IPS-18a (cell line): ENCODE measurements at regions not wholly inside any gene's neighbourhood (a gene's known extent, or its start where the extent isn't known, plus 50 kb on each side); places are given as distances from the start of the nearest gene placed in this dataset.

ENCODE experiments used
- H3K27ac ChIP-seq: one replicate; pipeline ENCODE4 v1.5.1; 2013; ENCODE audit warnings: low read length
- H3K27me3 ChIP-seq: one replicate; pipeline ENCODE4 v1.6.1; 2013; ENCODE audit warnings: mild to moderate bottlenecking, low read length; ENCODE audit not compliant: control insufficient read depth, insufficient read depth
- H3K36me3 ChIP-seq: one replicate; pipeline ENCODE4 v1.6.1; 2013; ENCODE audit warnings: low read depth, low read length; ENCODE audit not compliant: control insufficient read depth
- H3K4me1 ChIP-seq: one replicate; pipeline ENCODE4 v1.6.1; 2013; ENCODE audit warnings: low read depth, low read length; ENCODE audit not compliant: control insufficient read depth
- H3K4me3 ChIP-seq: one replicate; pipeline ENCODE4 v1.5.1; 2013; ENCODE audit warnings: low read length
- H3K9ac ChIP-seq: one replicate; pipeline ENCODE4 v1.6.1; 2013; ENCODE audit warnings: mild to moderate bottlenecking, low read length, moderate library complexity
- H3K9me3 ChIP-seq: one replicate; pipeline ENCODE4 v1.6.1; 2013; ENCODE audit warnings: low read depth, low read length; ENCODE audit not compliant: control insufficient read depth

GRCh38 chr9:71233646-71234045 lies 112.2 kb upstream of the TRPM3 start:
- H3K9ac ChIP-seq = no peak overlapping the region
- no peaks in the 10 kb centered on the region for H3K27me3 ChIP-seq
- H3K4me3 ChIP-seq = no peak overlapping the region
- H3K4me1 ChIP-seq = no peaks in the 10 kb centered on the region
- no peaks in the 10 kb centered on the region for H3K9me3 ChIP-seq
- H3K27ac ChIP-seq = no peak overlapping the region
- H3K36me3 ChIP-seq = no peaks in the 10 kb centered on the region

- Histone ChIP-seq H3K9ac (no peak overlapping the region), H3K9me3 (no peaks in the 10 kb centered on the region), H3K4me1 (peaks cover 2% of the 10 kb centered on the region), H3K27ac (no peak overlapping the region), H3K27me3 (no peaks in the 10 kb centered on the region), H3K4me3 (no peak overlapping the region), H3K36me3 (no peaks in the 10 kb centered on the region)
Observed at GRCh38 chr9:71223953-71224538, 102.6 kb upstream of the TRPM3 start.

- Histone ChIP-seq H3K27ac (no peak overlapping the region), H3K9ac (no peak overlapping the region), H3K4me3 (no peak overlapping the region), H3K36me3 (no peaks in the 10 kb centered on the region), H3K27me3 (no peaks in the 10 kb centered on the region), H3K9me3 (no peaks in the 10 kb centered on the region), H3K4me1 (peaks cover 7% of the 10 kb centered on the region)
Observed at GRCh38 chr9:71218774-71219173, 97.4 kb upstream of the TRPM3 start.

- Histone ChIP-seq H3K27ac (no peak overlapping the region), H3K36me3 (no peaks in the 10 kb centered on the region), H3K4me3 (no peak overlapping the region), H3K9me3 (no peaks in the 10 kb centered on the region), H3K27me3 (no peaks in the 10 kb centered on the region), H3K4me1 (peaks cover 1% of the 10 kb centered on the region), H3K9ac (no peak overlapping the region)
Observed at GRCh38 chr9:71213633-71214032, 92.2 kb upstream of the TRPM3 start.

GRCh38 chr9:71210326-71210725 lies 88.9 kb upstream of the TRPM3 start:
- Histone ChIP-seq H3K27ac (no peak overlapping the region), H3K4me3 (no peak overlapping the region), H3K36me3 (no peaks in the 10 kb centered on the region), H3K9me3 (no peaks in the 10 kb centered on the region), H3K27me3 (no peaks in the 10 kb centered on the region), H3K9ac (no peak overlapping the region), H3K4me1 (no peaks in the 10 kb centered on the region)

- Histone ChIP-seq H3K9me3 (no peaks in the 10 kb centered on the region), H3K27ac (no peak overlapping the region), H3K4me3 (no peak overlapping the region), H3K4me1 (no peaks in the 10 kb centered on the region), H3K9ac (no peak overlapping the region), H3K27me3 (no peaks in the 10 kb centered on the region), H3K36me3 (no peaks in the 10 kb centered on the region)
Observed at GRCh38 chr9:71209890-71210289, 88.5 kb upstream of the TRPM3 start.

- no peak overlapping the region for H3K4me3 ChIP-seq
- H3K36me3 ChIP-seq = no peaks in the 10 kb centered on the region
- H3K9me3 ChIP-seq = no peaks in the 10 kb centered on the region
- H3K4me1 ChIP-seq = no peaks in the 10 kb centered on the region
- H3K27ac ChIP-seq = no peak overlapping the region
- no peaks in the 10 kb centered on the region for H3K27me3 ChIP-seq
- H3K9ac ChIP-seq = no peak overlapping the region
Observed at GRCh38 chr9:71202931-71203330, 81.5 kb upstream of the TRPM3 start.

- H3K27ac ChIP-seq = no peak overlapping the region
- no peak overlapping the region for H3K4me3 ChIP-seq
- no peaks in the 10 kb centered on the region for H3K4me1 ChIP-seq
- H3K36me3 ChIP-seq = no peaks in the 10 kb centered on the region
- no peaks in the 10 kb centered on the region for H3K9me3 ChIP-seq
- no peaks in the 10 kb centered on the region for H3K27me3 ChIP-seq
- no peak overlapping the region for H3K9ac ChIP-seq
Observed at GRCh38 chr9:71191708-71192107, 70.3 kb upstream of the TRPM3 start.

GRCh38 chr9:71183251-71183650 lies 61.8 kb upstream of the TRPM3 start:
- Histone ChIP-seq H3K9me3 (no peaks in the 10 kb centered on the region), H3K27me3 (no peaks in the 10 kb centered on the region), H3K4me1 (no peaks in the 10 kb centered on the region), H3K9ac (no peak overlapping the region), H3K4me3 (no peak overlapping the region), H3K36me3 (no peaks in the 10 kb centered on the region), H3K27ac (no peak overlapping the region)

- Histone ChIP-seq H3K9ac (no peak overlapping the region), H3K4me1 (no peaks in the 10 kb centered on the region), H3K27ac (no peak overlapping the region), H3K27me3 (no peaks in the 10 kb centered on the region), H3K9me3 (no peaks in the 10 kb centered on the region), H3K4me3 (no peak overlapping the region), H3K36me3 (no peaks in the 10 kb centered on the region)
Observed at GRCh38 chr9:71179183-71179582, 57.8 kb upstream of the TRPM3 start.

GRCh38 chr9:71177901-71178300 lies 56.5 kb upstream of the TRPM3 start:
- H3K27me3 ChIP-seq = no peaks in the 10 kb centered on the region
- H3K9me3 ChIP-seq = no peaks in the 10 kb centered on the region
- H3K9ac ChIP-seq = no peak overlapping the region
- no peaks in the 10 kb centered on the region for H3K36me3 ChIP-seq
- no peaks in the 10 kb centered on the region for H3K4me1 ChIP-seq
- no peak overlapping the region for H3K27ac ChIP-seq
- H3K4me3 ChIP-seq = no peak overlapping the region

GRCh38 chr9:71171517-71171916 lies 50.1 kb upstream of the TRPM3 start:
- Histone ChIP-seq H3K9ac (no peak overlapping the region), H3K36me3 (no peaks in the 10 kb centered on the region)

More at GRCh38 chr9:71171517-71171916, 50.1 kb upstream of the TRPM3 start:
- Histone ChIP-seq H3K4me1 (peaks cover 10% of the 10 kb centered on the region), H3K27me3 (no peaks in the 10 kb centered on the region), H3K9me3 (no peaks in the 10 kb centered on the region), H3K4me3 (no peak overlapping the region), H3K27ac (no peak overlapping the region)
